Muscle of back (tissue), 3 donors: ENCODE measurements at regions not wholly inside any gene's neighbourhood (a gene's known extent, or its start where the extent isn't known, plus 50 kb on each side); places are given as distances from the start of the nearest gene placed in this dataset.

ENCODE experiments used
- DNase-seq, 3 donors: peaks; one replicate each; pipeline versions ENCODE4 v3.0.0 to v3.0.0-alpha.2; 2013

DNA sequence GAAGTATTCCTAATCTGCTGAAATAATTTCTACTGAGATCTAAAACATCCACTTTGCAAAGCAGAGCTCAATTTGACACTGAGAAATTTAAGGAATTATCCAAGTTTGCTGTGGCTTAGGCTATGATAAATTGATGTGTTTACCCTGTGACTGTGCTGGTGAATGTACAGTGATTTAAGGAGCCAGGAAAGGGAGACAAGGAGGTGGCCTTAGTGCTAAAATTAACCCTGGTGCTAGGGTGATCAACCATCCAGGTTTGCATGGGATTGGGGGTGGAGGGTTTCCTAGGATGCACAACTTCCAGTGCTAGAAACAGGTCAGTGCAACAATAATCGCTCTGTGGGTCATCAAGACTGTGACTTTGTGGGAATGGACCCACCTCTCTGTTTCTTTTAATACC, 307.5 kb upstream of the SPRED2 start:
- DNase-seq: no peak

DNA sequence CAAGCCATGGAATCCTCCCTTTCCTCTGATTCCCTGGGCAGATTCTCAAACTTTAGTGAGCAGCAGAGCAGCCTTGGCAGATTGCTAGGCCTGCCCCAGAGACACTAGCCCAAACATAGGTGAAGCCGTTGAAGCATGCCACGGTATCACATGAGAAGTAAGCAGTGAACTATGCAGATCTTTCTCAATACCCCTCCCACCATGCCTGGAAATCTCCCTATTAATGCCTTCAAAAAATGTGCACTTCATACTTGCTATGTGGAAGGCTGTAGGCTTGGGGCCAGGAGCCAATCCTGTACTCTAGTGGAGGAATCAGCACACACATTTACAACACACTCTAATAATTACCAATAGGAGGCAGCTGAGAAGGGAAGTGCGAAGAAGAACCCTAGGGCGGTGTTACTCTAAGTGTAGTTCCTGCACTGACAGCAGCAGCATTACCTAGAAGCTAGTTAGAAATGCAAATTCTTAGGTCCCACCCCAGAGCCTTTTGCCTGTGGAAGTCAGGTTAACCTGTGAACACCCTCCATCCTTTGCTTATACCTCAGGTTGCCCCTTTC, 305.1 kb upstream of the SPRED2 start:
- DNase-seq: no peak

DNA sequence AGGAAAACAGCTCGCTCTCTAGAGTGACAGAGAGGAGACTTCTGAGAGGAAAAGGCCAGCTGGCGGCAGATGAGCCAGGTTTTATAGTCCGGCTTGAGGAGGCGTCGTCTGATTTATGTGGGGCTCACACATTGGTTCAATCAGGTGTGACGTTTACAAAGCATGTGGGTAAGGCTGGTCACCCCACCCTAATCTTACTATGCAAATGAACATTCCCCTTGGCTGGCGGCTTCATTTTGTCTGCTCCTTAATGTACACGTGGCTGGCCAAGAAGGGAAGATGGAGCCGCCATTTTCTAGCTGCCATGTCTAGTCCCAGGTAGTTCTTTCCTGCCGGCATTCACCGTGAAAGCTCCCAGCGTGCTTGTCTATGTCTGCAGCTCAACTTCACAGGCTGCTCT, 299.1 kb upstream of the SPRED2 start:
- no peak for DNase-seq

DNA sequence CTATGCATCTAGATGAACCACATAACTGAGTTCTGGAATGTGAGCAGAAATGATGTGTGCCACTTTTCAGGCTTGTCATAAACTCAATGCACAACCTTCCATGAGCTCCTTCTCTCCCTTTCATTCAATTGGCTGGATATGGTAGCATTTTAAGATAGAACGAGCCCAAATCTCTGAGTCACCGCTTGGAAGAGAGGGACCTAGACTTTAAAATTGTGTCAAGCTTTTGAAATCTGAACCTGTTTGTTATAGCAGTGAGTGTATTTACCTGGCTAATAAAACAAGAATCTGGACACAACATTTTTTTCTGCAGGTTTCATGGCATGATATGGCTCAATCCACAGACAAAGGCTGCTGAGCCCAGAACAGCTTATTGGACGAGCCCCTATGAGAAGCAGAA, 297.8 kb upstream of the SPRED2 start:
- DNase-seq: no peak

DNA sequence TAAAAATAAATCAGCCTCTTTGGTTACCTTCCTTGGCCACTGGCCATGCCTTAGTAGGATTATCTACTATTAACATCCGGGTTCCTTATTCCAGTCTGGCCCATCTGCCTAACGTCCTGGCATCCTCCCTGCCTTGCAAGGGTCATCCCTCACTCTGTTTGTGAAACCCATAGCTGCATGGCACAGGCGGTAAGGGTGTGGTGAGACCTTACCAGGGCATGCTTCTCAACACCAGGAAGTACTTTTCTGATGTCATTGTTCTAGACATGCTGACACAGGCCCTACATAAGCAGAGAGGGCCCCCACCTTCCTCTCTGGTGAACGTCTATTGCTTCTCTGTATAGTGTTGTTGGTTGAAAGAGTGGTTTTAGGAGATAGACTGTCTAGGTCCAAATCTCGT, 296.8 kb upstream of the SPRED2 start:
- no peak for DNase-seq

DNA sequence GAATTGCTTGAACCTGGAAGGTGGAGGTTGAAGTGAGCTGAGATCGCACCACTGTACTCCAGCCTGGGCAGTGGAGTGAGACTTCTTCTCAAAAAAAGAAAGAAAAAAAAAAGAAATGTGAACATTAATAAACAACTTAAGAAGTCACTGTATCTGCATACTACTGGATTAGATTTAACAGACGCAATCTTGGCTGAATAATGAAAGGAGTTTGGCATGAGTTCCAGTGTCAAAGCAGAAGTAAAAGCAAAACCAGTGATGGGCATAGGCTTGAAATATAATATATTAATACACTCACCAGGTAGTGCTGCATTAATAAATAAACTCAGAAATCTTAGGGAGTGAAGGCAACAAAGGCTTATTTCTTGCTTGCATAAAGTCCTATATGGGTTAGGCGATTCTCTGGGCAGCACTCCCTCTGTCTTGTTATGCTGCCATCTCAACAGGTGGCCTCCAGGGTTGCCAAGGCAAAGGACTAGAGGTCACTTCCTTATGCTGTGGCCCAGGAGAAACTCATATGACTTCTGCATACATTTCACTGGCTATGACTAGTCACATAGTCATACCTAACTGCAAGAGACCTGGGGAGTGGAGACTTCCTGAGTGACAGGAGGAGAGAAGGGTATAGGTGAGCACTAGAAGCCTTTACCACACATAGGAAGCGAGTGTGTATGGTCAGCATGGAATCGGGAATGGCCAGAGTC, 296.2 kb upstream of the SPRED2 start:
- peak in 1 of 3 donors; percentile 15 for DNase-seq

DNA sequence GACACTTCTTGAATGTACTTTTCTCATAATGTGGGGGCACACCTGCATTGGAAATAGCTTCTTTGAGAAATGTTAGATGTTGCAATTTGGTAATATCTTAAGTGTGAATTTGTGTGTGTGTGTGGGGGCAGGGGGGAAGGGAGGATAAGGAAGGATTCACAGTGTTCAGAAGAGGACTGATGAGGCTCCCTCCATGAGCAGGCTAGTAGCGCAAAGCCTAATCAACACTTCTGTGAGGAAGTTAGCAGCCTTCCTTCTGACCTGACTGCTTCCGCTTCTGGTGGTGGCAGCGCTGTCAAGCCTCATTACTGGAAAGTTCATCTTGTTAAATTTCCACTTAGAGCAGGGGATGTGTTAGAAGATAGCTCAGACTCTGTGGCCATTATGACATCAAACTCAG, 295.4 kb upstream of the SPRED2 start:
- DNase-seq: no peak

DNA sequence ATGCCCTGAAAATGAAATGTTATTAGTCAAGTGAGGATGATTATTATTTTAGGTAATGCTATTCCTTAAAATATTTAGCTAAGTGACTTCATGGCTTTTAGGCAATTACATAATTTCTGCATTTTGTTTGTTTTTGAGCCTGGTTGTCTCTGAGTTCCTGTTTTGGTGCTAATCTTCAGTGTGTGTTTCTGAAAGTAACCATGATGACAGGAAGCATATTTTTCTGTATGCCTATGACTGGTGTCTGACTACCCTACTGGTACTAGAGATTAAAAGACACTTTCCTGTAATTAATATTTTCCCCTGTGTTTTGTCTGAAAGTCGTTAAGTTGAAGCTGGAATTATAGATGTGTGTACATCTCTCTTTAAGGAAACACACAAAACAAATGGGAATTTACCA, 295.0 kb upstream of the SPRED2 start:
- DNase-seq: no peak

DNA sequence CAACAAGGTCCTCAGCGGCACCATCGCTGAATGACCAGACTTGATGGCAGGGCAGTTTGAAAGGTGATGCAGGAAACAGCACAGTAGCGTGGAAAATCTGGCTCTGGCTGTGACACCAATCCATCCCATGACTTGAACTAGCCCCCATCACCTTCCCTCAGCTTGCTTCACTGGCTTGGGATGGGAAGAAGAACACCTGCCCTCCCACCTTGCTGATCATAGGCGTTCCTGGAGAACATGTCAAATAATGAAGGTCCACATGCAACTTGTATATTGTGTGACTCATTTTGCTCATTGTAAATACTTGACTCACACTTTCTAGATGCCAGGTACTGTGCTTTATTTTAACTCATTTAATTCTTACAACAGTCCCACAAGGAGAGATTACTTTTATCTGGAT, 292.4 kb upstream of the SPRED2 start:
- no peak for DNase-seq

DNA sequence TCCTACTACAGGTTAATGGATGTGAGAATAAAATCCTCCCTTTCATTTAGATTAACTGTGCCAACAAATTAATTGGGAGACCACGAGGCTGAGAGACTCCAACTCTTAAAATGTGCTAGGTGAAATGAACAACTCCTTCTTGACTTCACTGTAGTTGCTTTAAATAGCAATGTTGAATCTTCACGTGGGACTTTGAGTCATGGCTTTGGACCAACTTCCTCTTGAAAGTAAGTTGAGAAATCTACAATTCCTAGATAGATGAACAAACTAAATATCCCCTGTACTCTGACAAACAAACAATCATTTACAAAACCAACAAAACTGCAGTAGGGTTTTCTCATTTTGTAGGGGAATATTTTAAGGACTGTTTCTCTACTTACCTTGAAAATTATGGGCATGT, 291.9 kb upstream of the SPRED2 start:
- DNase-seq: no peak

DNA sequence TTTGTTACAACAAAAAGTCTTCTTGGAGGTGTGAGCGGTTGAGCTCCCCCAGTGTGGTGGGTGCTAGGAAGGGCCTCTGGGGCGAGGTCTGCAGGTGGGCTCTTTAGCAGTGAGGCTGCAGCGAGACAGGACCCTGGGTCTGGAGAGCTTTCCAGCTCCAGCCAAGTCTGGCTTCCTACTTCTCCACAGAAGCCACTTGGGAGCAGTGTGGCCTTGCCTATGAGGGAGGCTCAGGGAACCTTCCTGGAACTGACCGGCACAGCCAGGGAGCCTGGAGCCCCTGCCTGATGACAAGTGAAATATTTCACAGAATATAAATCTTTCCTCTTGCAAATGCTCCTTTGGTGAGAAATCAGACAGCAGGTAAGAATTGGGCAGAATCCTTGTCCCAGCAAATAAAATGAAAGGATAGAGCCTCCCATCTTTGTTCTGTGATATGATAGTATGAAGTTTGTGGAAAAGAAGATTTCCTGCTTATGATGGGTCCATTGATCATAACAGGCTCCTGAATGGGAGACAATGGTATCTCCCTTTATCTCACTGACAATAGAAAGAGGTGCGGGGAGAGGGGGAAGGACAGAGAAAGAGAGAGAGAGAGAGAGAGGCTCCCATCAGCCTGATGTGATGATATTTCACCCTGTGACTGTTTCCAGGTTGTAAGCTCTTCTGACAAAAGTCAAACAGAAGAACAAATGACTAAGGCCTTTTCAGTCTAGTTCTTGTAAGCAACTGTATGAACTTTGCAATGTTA, 289.8 kb upstream of the SPRED2 start:
- DNase-seq: peak; percentile 14 to 62 (median 41)

DNA sequence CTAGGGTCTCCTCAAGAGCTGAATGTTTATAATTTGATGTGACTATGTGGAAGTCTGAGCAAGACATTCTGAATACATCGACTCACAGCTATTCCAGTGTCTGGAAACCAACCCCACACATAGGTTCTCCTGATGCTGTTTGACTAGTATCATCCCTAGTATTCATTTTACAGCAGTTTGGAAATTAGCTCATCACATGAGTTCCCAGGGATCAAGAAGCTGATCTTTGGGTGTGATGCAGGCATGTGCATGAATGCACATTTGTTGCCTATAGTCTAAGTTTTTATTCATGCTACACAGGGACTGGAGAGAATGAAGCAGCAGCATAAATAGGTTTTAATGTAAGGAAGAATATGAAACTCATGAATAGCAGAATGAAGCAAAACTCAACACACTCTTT, 284.3 kb upstream of the SPRED2 start:
- no peak for DNase-seq

DNA sequence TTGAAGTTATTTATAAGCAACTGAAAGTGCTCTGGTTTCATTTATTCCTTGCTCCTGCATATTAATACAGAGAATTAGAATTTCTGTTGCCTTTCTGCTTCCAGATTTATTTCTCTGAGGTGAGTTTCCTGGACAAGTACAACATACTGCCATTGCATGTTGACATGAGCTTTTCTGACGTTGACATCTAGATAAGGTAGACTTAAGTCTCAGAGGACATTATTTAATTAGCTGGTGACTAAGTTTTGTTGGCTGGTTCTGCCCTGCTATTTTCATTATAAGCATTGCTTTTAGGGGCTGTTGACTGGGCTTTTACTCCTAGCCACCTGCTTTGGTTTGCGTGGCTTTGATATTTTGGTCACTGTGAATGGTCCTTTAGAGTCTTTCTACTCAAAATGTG, 282.9 kb upstream of the SPRED2 start:
- no peak for DNase-seq

DNA sequence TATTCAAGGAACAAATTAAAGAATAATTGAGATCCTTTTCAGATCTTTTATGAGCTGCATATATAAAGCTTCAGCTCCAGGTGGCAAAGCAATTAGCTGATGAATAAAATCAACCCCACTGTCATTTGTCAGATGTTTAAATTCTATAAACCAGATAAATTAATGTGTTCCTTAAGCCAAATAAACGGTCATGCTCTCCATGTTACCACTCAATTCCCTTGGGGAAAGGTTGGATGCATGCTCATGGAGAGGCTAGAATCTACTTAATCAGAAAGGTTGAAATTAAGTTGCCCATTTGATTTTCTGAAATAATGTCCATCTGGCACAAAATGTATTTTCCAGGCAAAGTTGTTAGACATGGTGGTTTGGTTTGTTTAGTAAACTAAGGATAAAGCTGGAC, 282.5 kb upstream of the SPRED2 start:
- no peak for DNase-seq

DNA sequence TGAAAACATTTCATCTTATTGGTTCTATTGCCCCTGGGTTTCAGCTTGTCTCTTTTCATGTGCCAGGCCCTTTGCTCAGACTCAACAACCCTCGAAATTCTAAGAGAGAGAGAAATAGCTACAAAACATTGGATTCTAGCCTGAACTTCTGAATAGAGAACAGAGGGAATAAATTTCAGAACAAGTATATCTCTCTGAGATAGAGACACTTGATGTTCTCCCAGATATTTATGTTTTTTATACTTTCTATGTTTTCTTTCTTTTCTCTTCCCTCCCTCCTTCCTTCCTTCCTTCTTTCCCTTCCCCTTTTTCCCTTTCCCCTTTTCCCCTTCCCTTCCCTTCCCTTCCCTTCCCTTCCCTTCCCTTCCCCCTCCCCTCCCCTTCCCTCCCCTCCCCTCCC, 279.5 kb upstream of the SPRED2 start:
- DNase-seq: no peak

DNA sequence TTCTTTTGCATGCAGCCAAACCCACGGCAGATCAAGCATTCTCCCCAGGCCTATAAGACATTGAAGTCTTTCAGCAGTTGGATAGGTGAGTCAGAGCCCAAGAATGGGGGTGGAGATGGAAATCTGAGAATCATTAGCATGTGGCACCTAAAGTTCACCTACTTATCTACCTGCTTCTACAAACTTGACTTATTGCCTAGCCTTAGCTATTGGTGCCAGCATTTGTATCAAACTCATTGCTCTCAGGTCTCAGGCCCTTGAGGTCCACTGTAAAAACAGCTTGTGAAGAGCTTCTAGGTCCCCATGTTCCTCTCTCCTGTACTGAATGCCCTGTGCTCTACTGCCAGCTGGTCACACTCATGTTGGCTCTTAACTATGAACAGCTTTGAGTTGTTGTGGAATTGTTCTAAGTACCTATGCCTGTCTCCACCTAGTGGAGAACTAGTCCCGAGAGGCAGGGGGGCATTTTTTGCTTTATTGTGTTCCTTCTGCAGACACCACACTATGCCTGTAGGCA, 278.4 kb upstream of the SPRED2 start:
- no peak for DNase-seq

DNA sequence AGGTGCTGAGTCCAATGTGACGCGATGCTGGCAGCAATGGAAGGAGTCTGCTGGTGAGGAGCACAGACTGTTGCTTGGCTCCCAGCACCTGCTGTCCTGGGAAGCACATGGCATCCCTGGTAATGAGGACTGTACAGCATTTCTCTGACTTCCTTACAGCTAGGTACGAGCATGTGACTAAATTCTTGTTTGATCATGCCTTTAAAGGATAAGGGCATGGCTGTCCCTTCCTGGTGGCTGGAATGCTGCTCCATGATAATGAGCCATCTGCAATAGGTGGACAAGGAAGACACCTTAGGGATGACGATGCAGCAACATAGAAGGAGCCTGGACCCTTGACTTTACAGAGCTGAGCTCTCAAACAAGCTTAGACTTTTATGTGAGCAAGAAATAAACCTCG, 278.0 kb upstream of the SPRED2 start:
- no peak for DNase-seq

DNA sequence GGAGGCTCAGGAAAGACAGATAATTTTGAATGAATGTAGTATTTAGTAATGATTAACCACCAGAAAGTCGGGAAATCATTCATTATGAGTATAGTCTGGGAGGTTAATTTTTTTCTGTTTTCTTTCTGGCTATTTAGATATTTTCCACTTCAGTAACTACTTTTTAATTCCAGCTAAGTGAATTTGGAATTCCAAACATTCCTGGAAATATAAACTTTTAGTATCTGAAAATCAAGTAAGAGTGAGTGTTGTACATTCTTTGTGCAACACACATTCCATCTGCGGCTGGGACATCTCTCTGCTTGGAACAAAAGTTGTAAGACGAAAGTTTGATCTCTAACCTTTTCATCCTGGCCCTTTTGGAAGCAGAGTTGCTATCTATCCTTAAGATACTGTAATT, 275.7 kb upstream of the SPRED2 start:
- DNase-seq: no peak

DNA sequence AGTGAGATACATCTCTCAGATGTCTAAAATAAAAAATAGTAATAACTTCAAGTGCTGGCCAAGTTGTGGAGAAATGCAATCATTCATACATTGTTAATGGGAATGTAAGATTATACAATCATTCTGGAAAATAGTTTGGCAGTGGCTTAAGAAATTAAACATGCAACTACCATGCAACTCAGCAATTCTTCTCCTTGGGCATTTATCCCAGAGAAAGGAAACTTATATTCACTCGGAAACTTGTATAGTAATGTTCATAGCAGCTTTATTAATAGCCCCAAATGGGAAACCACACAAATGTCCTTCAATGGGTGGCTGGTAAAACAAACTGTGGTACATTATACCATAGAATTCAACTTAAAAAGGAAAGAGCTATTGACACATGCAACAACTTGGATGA, 274.0 kb upstream of the SPRED2 start:
- no peak for DNase-seq

DNA sequence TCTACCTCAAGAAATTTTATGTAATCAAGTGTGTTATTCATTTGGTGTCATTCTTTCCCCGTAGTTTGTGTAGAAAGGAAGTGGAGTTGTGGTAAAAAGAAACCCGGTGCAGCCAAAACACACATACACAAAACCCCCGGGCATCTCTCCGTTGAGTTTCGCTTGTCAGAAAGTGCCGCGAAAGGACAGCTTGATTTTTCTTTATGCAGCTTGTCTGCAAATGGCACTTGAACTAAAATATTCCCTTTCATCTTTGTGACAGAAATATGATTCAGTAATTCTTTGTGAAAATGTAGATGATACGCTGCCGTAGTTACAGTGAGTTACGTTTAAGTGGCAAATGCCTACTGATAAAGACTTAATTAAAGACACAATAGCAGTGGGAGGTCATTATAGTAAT, 268.8 kb upstream of the SPRED2 start:
- DNase-seq: no peak

DNA sequence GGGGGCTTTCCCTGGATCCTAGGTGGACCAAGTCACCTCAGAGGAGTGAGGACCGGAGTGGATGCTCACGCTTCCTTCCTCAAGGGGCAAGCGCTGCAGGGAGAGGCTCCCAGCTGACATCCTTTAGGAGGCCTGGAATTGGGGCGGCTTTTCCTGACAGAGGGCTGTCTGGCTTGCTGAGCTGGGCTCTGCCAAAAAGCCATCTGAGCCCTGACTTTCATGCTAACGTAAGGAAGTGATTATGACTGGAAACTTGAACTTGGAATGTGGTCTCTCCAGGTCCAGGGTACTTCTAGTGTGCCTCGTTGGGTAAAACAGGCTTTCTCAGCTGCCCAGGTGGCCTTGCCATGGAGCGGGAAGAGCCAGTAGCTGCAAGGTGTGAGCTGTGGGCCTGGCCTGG, 268.3 kb upstream of the SPRED2 start:
- peak in 1 of 3 donors; percentile 19 for DNase-seq

DNA sequence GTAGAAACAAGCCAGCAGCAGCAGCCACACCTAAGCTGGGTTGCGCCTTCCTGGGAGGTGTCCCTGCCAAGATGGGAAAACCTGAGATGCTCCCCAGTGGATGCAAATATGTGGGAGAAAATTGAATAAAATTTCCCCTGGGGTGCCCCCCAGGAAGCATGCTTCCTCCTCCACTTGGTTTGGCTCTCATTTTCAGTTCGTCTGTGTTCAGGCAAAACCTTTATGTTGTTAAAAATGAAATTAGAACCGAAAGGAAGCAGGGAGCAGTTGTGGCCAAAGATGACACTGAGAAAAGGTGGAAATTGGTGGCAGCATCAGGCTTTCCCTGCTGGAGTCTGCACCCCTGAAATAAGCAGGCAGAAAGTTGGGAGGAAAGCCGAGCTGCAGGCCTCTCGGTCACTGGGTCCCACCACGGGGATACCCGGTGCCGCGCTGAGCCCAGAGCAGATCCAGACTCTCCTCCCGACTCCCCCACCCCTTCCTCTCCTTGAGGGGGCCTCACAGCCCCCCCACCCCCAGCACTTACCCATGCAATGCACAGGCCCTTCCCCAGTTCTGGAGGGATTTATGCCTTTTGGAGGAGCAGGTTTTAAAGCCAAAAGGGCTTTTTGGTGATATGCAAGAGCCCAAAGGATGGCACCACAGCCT, 267.7 kb upstream of the SPRED2 start:
- peak in 1 of 3 donors; percentile 16 for DNase-seq

DNA sequence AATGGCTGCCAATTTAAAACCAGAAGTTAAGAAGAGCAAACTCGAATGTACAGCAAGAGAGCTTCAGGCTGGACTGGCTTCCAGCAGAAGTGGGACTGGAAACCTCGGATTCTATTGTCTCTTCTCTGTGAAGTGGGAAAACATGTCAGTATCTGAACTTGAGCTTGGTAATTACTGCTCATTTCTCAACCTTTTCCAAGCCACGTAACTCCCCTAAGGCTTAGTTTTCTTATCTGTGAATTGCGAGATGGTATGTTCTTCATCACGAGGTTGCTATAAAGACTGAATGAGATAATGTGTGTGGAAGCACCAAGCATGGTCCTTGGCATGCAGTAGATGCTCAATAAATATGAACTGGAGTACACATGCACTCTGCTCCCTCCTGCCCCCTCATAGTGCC, 259.4 kb upstream of the SPRED2 start:
- no peak for DNase-seq
